MM.1S (cell line): ENCODE measurements at regions not wholly inside any gene's neighbourhood (a gene's known extent, or its start where the extent isn't known, plus 50 kb on each side); places are given as distances from the start of the nearest gene placed in this dataset.

Experiments used
- DNase-seq: peaks from one replicate; pipeline ENCODE4 v3.0.0-alpha.2; 2015
- H2AFZ ChIP-seq: fragments of 300-600 bp; sonication (generic); 2 replicates; pipeline ENCODE4 v1.6.0; 2016; ENCODE audit warnings: antibody characterized with exemption, low read length
- H3F3A ChIP-seq: fragments of 300-600 bp; sonication (generic); 2 replicates; pipeline ENCODE4 v1.6.1; 2016; ENCODE audit warnings: mild to moderate bottlenecking, antibody characterized with exemption, low read length, moderate library complexity, mixed read lengths; ENCODE audit not compliant: insufficient read depth
- H3K27ac ChIP-seq: fragments of 300-600 bp; sonication (generic); 2 replicates; pipeline ENCODE4 v1.5.1; 2016; ENCODE audit warnings: mild to moderate bottlenecking, low read length
- H3K27me3 ChIP-seq: fragments of 300-600 bp; sonication (generic); replicated peaks from 2 replicates; pipeline ENCODE4 v1.6.0; 2016; ENCODE audit warnings: low read length; ENCODE audit not compliant: insufficient read depth
- H3K36me3 ChIP-seq: fragments of 300-600 bp; sonication (generic); replicated peaks from 2 replicates; pipeline ENCODE4 v1.6.1; 2016; ENCODE audit warnings: mild to moderate bottlenecking, low read length, mixed read lengths; ENCODE audit not compliant: insufficient read depth
- H3K4me1 ChIP-seq: fragments of 300-600 bp; sonication (generic); 2 replicates; pipeline ENCODE4 v1.6.1; 2016; ENCODE audit warnings: low read length, mixed read lengths
- H3K4me2 ChIP-seq: fragments of 300-600 bp; sonication (generic); 2 replicates; pipeline ENCODE4 v1.6.0; 2016; ENCODE audit warnings: low read depth, low read length
- H3K4me3 ChIP-seq: fragments of 300-600 bp; sonication (generic); 2 replicates; pipeline ENCODE4 v1.5.1; 2016; ENCODE audit warnings: low read length, mixed read lengths
- H3K79me2 ChIP-seq: fragments of 300-600 bp; sonication (generic); 2 replicates; pipeline ENCODE4 v1.6.1; 2016; ENCODE audit warnings: mixed run types, low read length, mixed read lengths
- H3K9ac ChIP-seq: fragments of 300-600 bp; sonication (generic); 2 replicates; pipeline ENCODE4 v1.6.1; 2016; ENCODE audit warnings: low read length, mixed read lengths
- H3K9me2 ChIP-seq: fragments of 300-600 bp; sonication (generic); replicated peaks from 2 replicates; pipeline ENCODE4 v1.6.1; 2016; ENCODE audit warnings: mild to moderate bottlenecking, low read length, mixed read lengths; ENCODE audit not compliant: insufficient read depth
- H3K9me3 ChIP-seq: fragments of 300-600 bp; sonication (generic); replicated peaks from 2 replicates; pipeline ENCODE4 v1.6.1; 2016; ENCODE audit warnings: mild to moderate bottlenecking, low read length, mixed read lengths; ENCODE audit not compliant: insufficient read depth
- H4K20me1 ChIP-seq: fragments of 300-600 bp; sonication (generic); 2 replicates; pipeline ENCODE4 v1.6.1; 2016; ENCODE audit warnings: mild to moderate bottlenecking, low read length, moderate library complexity, mixed read lengths; ENCODE audit not compliant: insufficient read depth
- EZH2 ChIP-seq: fragments of 300-600 bp; sonication (generic); optimal IDR thresholded peaks from 2 replicates; pipeline ENCODE3; 2017; ENCODE audit warnings: low read depth, mild to moderate bottlenecking, antibody characterized with exemption, low read length, mixed read lengths
- EZH2phosphoT487 ChIP-seq: fragments of 300-600 bp; sonication (generic); IDR thresholded peaks from 2 replicates; pipeline ENCODE4 v1.6.1; 2018; ENCODE audit warnings: antibody characterized with exemption, low read length
- TF ChIP-seq, protein P1 (sequence below): fragments of 300-600 bp; sonication (generic); IDR thresholded peaks from 2 replicates; pipeline ENCODE4 v1.5.1; 2016; ENCODE audit warnings: antibody characterized with exemption, low read length, mixed read lengths

DNA sequence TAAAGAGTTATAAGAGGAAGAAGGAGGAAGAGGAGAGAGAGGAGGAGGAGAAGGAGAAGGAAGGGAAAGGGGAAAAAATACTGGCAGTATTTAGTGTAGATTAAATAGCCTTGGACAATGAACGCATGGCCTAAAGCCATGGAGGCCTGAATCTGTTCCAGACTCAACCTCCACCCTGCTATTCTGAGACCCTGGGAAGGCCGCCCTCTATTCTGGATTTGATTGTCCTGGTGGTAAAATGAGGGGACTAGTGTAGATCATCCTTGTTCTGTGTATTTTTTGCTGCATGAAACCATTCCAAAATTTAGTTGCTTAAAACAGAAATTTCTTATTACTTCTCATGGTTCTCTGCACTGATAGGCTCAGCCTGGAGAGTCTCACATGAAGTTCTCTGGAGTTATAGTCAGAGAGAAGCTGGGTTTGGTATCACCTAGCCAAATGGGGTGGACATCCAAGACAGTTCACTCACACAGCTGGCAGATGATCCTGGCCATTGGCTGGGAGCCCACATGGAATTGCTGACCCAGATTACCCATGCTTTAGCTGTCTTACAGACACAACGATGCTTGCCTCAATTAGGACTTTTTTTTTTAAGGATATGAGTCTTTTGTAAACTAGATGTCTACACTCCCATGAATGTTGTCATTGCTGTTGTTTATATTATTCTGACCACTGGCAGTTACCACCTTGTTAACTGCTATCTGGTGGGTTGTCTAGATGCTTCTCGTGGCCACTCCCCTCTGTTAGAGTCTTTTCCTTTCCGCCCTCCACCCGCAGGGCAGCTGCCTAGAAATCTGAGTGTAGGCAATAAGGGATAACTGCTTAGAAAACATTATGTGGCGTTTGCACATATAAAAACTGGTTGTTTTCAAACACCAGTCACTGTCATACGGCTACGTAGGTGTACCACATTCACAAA lies 149.9 kb downstream of the SST start:
- no peak for DNase-seq
- Histone ChIP-seq H3K9ac (no peak overlapping the region), H3K79me2 (no peaks in the 10 kb centered on the region), H3K4me3 (no peak overlapping the region), H3F3A (no peaks in the 10 kb centered on the region), H3K9me2 (no peaks in the 10 kb centered on the region), H3K4me1 (no peaks in the 10 kb centered on the region), H3K27ac (no peak overlapping the region), H2AFZ (no peak overlapping the region), H4K20me1 (no peaks in the 10 kb centered on the region), H3K36me3 (no peaks in the 10 kb centered on the region), H3K4me2 (no peak overlapping the region), H3K9me3 (no peaks in the 10 kb centered on the region), H3K27me3 (no peaks in the 10 kb centered on the region)
- TF ChIP-seq EZH2 (no peak), EZH2phosphoT487 (no peak)
- TF ChIP-seq, protein P1, sequence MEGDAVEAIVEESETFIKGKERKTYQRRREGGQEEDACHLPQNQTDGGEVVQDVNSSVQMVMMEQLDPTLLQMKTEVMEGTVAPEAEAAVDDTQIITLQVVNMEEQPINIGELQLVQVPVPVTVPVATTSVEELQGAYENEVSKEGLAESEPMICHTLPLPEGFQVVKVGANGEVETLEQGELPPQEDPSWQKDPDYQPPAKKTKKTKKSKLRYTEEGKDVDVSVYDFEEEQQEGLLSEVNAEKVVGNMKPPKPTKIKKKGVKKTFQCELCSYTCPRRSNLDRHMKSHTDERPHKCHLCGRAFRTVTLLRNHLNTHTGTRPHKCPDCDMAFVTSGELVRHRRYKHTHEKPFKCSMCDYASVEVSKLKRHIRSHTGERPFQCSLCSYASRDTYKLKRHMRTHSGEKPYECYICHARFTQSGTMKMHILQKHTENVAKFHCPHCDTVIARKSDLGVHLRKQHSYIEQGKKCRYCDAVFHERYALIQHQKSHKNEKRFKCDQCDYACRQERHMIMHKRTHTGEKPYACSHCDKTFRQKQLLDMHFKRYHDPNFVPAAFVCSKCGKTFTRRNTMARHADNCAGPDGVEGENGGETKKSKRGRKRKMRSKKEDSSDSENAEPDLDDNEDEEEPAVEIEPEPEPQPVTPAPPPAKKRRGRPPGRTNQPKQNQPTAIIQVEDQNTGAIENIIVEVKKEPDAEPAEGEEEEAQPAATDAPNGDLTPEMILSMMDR = no peak

DNA sequence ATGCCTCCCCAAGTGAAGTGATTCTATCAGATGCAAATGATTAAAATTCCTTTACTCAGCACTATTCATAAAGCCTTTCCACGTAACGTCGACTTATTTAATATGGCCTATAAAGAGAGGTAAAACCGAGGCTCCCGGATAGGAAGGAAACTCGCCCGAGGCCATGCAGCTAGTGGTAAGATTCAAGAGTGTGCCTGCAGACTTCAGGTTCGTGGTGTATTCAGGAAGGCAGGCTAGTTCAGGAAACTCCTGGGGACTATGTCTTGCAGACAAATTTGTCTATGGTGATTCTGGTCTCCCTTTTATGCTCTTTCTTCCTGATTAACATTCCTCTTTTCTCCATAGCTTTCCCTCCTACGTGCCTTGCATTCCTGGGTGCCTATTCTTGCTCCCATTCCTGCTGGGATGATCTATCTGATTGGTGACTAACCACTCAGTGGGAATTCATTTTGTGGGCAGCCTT lies 150.7 kb downstream of the SST start:
- DNase-seq = no peak
- Histone ChIP-seq H3K27ac (no peak overlapping the region), H4K20me1 (no peaks in the 10 kb centered on the region), H3K4me1 (no peaks in the 10 kb centered on the region), H3K36me3 (no peaks in the 10 kb centered on the region), H3K4me3 (no peak overlapping the region), H3K27me3 (no peaks in the 10 kb centered on the region), H2AFZ (no peak overlapping the region), H3F3A (no peaks in the 10 kb centered on the region), H3K9ac (no peak overlapping the region), H3K9me2 (no peaks in the 10 kb centered on the region), H3K4me2 (no peak overlapping the region), H3K79me2 (no peaks in the 10 kb centered on the region), H3K9me3 (no peaks in the 10 kb centered on the region)
- TF ChIP-seq EZH2 (no peak), EZH2phosphoT487 (no peak)
- TF ChIP-seq, protein P1 = no peak

DNA sequence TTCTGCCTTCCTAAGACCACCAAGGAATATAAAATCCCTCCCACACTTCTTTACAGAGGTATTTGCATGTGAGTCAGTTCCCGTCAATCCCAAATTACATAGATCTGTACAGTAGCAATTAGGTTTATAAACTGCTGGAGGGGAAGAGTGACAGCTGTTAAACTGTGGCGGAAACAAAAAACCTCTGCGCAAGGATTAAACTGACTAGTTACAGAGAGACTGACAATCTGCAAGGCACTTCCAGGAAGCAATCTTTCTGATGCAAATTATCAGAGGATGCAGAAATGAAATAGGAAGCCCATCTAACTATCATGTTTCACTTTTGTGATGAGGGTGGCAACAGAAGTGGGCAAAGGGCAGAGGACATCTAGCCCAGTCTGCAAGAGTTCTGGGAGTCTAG lies 150.4 kb downstream of the RTP4 start:
- H2AFZ ChIP-seq = no peak overlapping the region
- no peak for DNase-seq
- no peaks in the 10 kb centered on the region for H3K79me2 ChIP-seq
- TF ChIP-seq EZH2phosphoT487 (no peak), EZH2 (no peak)
- TF ChIP-seq, protein P1 = no peak
- H3F3A ChIP-seq = no peaks in the 10 kb centered on the region
- H3K4me3 ChIP-seq = no peak overlapping the region
- no peak overlapping the region for H3K9ac ChIP-seq
- no peaks in the 10 kb centered on the region for H3K9me2 ChIP-seq
- H3K27me3 ChIP-seq = no peaks in the 10 kb centered on the region
- H3K36me3 ChIP-seq = no peaks in the 10 kb centered on the region
- H4K20me1 ChIP-seq = no peaks in the 10 kb centered on the region
- no peaks in the 10 kb centered on the region for H3K9me3 ChIP-seq
- no peaks in the 10 kb centered on the region for H3K4me1 ChIP-seq
- H3K4me2 ChIP-seq = no peak overlapping the region
- no peak overlapping the region for H3K27ac ChIP-seq
